SKM-1 treated with dmso at 0.1 percent for 144 hours (cell line): ENCODE measurements at regions not wholly inside any gene's neighbourhood (a gene's known extent, or its start where the extent isn't known, plus 50 kb on each side); places are given as distances from the start of the nearest gene placed in this dataset.
"Not testable (repeated sequence)": the region's sequence is repeated elsewhere in the genome, so short reads cannot be mapped to it uniquely, and the experiment has no call there.

Source experiments
- DNase-seq: peaks from one replicate; lab custom pipeline; 2025; ENCODE audit not compliant: unreplicated experiment; lab: John Stamatoyannopoulos, UW

DNA sequence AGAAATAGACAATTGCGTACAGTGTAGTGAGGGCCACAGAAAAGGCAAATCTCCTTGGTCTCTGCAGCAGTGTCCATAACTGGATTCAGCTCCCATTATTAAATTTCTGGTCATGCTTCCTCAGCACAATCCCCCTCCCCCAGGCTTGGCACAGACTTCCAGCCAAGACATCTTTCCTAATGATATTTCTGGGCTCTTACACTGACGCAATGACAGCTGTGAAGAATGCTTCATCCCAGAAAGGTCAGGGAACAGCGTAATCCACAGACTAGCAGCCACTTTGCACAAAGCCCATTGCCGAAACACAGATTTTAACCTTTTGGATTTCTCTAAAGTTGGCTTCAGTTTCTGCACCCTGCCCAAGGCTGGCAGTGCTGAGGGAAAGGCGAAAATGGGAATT lies 597.6 kb upstream of the CPEB2 start:
- no peak for DNase-seq

DNA sequence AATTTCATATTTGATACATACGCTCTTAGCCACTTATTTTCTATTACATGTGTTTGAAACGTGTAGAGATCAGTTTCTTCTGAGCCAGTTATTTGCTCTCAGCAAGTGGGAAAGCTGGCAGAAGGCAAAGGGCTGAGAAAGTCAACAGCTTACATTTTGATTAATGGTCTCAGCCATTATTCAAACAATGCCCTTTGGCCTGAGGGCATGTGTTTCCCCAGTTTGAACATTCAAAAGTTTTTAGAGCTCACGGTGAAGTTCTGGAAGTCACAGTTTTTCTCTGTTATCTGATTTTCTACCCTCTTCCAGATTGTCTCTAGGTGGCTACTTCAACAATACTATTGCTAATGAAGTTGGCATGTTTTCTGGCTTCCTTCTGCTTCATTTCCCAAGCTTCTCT lies 591.8 kb upstream of the CPEB2 start:
- no peak for DNase-seq

DNA sequence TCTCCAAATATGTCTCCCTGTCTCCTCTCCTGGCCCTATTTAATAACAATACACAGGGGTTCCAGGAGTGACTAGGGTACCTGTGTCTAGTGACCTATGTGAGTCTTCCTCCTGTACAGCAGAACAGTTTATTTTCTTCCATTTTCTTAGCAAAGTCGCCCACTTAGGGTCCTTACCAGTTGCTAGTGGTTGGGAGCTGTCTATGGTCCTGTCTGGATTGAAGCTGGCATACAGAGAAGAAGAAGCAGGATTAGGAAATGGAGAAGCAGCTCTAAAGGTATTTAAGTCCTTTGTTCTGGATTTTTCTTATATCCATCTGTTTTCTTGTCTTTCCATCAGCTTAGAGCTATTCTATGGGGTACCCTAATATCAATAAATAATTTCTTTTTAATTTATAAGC lies 587.1 kb upstream of the CPEB2 start:
- no peak for DNase-seq

DNA sequence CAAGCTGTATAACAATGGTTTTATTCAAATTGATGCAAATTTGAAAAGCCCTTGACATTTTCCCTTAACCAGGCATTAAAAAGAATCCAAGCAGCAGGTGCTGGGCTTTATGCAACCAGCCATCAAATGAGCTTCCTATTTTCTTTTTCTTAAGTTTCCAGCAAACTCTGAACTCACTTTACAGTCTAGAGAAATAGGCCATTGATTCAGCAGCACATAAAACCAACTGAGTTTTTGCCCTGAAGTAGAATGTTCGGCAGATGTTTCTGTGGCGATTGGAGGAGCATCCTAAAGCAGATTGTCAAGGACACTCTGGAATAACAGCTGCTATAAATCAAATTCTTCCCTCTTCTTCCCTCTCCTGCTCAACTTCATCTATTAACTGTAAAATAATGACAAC lies 582.8 kb upstream of the CPEB2 start:
- DNase-seq, result no peak

DNA sequence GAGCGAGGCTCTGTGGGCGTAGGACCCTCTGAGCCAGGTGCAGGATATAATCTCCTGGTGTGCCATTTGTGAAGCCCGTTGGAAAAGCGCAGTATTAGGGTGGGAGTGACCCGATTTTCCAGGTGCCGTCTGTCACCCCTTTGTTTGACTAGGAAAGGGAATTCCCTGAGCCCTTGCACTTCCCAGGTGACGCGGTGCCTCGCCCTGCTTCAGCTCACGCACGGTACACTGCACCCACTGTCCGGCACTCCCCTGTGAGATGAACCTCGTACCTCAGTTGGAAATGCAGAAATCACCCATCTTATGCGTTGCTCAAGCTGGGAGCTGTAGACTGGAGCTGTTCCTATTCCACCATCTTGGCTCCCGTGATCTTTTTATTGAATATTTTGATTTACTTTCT lies 576.0 kb upstream of the CPEB2 start:
- not testable (repeated sequence) for DNase-seq

DNA sequence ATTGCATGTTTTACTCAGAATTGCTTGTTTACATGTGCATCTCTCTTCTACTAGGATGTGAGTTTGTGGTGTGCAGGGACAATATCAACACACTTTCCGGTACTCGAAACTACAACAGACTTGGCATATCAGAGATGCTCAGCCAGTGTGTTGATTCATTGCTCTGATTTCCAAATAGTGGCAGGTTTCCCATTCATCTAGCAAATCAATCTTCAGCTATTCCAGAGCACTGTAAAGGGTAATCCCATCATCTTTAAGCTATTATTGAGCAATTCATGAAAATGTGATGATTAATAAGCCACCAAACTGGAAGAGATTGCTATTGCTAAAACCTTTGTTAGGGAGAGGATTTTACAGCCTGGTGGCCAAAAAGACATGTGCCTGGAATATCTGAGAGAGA lies 574.2 kb upstream of the CPEB2 start:
- DNase-seq, result no peak

DNA sequence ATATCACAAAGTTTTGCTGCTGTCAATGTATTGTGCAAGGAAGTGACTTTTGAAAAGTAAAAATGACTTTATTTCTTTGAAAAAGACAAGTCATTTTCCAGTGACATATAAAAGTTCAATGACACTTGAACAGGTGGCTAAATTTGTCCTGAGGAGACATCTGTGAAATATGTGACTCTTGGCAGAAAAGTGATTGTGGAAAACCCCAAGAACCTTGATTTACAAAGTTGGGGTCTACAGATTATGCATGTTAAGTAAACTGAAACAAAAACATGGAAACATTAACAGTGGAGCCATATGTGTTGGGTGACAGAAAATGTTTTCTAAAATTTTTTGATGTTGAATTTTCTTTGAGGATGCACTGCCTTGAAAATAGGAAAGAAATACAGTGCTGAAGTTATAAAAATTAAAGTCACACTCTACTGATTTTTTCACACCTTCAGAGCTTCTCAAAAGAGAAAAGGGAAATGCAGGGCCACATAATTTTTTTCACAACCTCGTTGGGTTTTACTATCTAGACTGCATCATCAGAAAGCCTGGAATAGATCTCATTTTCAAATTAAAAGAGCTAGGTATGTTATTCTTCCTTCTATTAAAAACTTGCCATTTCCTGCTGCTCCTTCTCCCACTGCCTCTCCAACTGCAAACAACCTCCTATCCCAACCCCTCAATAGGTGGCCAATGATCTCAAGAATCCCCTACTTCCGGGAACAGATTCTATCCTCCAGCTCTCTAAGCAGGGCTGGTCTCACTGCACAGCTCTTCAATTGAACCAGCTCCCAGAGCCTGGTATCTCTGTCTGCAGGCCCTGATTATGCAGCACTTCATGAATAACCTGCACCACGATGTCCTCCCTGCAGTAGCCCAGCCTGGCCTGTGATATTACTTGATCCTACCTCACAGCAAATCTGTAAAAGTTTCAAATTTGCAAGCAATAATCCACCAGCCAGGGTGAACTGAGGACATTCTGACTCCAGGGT lies 570.8 kb upstream of the CPEB2 start:
- no peak for DNase-seq

DNA sequence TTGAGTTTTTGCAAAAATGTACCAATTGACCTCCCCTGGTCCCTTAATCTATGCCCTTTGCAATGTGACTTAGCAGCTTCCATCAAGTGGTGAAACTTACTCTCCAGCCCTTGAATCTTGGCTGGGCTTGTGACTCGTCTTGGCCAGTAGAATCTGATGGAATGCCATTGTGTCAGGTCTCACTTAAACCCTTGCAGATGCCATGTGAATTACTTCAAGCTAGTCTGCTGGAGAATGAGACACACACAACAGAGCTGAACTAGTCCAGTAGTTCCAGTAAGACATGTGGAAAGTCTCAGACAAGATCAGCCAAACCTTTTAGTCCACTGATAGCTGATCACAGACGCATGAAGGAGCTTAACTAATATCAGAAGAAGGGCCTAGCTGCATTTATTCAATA lies 567.8 kb upstream of the CPEB2 start:
- no peak for DNase-seq

DNA sequence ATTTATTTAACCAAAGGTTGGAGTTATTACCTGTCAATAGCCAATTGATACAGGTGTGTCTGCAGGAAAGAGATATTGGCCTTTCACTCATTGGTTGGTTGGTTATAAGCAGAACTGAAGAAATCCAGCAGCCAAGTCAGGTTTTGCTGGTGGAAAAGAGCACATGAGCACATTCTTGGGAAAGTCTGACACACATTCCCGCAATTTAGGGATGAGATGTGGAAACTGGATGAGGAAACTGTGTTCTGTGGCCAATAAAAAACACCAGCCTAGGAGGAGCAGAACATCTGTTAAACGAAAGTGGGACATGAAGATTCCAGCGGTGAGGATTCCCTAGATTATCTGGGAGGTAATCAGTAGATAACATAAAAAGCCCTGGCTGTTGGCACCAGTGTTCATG lies 567.4 kb upstream of the CPEB2 start:
- DNase-seq, result no peak

DNA sequence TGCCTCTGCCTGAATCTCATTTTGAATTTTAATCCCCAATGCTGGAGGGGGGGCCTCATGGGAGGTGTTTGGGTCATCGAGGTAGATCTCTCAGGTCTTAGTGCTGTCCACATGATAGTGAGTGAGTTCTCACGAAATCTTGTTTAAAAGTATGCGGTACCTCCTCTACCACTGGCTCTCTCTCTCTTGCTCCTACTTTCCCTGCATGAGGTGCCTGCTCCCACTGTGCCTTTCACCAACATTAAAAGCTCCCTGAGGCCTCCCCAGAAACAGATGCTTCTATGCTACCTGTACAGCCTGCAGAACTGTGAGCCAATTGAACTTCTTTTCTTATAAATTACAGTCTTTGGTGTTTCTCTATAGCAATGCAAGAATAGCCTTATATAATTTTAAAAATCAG lies 560.7 kb upstream of the CPEB2 start:
- DNase-seq, result no peak

DNA sequence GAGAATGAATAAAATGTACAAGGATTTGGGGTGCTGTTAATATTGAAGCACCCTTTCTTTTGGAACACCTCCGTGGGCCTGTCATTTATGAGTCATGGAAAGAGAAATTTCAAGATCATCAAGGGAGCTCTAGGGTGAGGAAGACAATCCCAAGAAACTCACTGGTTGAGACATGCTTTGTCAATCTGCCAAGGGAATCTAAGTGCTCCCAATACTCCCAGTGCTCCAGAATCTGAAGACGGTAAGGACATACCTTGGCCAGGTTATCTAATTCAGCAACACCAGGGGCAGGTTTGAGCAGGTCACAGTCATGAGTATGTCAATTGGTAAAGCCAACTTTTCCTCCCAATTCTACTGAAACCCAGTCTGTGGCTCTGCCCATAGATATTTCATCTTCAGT lies 556.4 kb upstream of the CPEB2 start:
- no peak for DNase-seq

DNA sequence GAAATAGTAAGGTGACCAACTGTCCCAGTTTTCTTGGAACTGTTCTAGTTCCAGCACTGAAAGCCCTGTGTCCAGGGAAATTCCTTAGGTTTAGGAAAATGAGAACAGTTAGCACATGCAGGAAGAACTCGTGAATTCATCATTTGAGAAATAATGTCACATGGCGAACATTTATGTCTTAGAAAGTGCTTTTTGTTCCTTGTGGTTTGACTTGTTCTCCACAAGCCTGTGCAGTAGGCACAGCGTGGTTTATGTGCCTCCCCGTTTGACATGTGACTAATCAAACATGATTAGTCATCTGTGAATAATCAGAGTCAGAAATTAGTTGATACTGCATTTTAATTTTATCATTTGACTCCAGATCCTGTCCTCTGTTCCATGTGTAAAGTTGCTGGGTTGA lies 556.0 kb upstream of the CPEB2 start:
- DNase-seq, result no peak

DNA sequence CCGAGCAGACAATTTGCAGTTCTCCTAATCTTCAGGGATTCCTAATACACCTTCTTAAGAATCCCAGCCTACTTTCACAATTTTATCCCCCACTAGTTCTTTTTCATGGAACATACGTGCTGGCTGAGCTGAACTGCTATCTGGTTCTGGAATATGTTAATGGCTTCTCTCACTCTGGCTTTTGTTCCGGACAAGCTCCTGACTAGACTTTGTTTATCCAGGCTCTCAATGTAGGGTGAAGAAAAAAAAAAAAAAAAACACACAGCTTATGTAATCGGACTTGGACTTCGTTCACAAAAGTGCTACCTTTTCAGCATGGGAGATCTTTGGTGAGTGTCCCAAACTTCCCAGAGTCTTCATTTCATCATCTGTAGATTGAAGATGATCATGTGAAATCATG lies 555.4 kb upstream of the CPEB2 start:
- DNase-seq, result no peak

DNA sequence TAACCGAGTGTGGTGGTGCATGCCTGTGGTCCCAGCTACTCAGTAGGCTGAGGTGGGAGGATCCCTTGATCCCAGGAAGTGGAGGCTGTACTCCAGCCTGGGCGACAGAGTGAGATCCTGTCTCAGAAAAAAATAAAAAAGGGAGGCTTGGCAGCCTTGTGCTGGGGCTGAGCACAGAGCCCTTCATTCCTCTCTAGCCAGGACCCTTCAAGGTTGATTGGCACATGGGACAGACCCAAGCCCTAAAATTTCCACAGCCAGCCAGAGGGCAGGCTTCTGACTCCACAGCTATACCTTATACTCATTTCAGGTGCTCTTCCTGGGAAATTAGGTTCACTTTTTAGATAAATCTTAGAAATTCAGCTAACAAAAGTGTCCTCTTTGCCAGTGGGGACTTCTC lies 553.0 kb upstream of the CPEB2 start:
- DNase-seq, result no peak

DNA sequence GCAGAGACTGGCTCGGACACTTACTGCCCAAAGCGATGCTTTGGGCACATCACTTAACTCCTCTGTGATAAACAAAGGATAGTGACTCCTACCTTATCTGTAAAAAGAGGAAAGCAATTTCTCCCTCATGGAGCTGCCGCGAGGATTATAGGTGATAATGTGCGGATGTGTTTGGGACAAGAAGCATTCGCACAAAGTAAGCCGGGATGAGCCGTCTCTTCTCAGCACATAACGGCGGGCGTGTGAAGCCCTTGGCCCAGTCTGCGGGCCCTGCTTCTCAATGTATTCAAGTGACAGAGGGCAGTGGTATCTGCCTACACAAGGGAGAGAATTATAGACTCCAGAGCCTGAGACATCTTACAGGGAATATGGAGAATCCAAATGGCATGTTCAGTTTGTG lies 550.3 kb upstream of the CPEB2 start:
- DNase-seq, result no peak

DNA sequence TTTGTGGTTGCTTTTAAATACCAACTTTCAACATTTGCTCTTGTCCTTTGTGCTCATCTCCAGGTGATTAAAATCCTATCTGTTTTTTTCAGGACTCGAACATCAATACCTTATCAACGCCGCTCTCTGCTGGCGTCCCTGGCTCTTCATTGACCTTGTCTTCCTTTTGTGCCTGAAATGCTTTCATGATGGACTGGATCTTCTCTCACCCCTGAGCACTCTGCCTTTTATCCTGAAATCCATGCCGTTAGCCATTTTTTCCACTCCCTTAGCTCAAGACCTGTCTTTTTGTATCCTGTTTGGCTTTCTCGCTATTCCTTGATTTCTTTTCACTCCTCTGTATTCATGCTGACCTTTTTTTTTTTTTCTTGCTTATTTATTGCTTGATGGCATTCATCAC lies 549.5 kb upstream of the CPEB2 start:
- DNase-seq, result no peak

DNA sequence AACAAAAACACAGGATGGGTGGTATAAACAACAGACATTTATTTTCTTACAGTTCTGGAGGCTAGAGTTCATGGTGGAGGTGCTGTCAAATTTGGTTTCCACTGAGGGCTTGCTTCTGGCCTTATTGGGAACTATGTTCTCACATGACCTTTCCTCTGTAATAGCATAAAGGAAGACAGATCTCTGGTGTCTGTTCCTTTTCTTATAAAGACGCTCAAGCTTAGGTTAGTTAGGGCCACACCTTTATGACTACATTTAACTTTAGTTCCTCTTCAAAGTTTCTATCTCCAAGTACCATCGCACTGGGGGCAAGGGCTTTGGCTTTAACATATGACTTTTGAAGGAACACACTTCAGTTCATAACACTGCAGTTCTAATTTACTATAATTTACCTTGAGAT lies 543.8 kb upstream of the CPEB2 start:
- no peak for DNase-seq

DNA sequence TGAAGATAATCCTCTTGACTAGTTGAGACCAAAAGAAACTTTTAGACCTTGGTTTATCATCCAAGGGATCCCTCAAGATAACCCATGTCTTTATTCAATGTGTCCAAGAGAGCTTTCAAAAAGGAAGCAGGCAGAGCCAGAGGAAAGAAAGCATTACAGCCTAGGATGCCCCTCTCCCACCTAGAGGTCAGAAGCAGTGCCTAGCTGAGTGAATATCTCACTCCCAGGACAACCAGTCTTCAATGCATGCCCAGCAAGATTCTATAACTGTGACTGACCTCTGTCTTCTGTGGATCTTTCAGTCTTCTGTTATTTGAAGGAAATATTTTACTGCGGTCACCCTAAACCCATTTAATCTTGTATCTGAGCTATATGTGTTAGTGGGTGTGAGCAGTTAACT lies 537.2 kb upstream of the CPEB2 start:
- DNase-seq, result no peak

DNA sequence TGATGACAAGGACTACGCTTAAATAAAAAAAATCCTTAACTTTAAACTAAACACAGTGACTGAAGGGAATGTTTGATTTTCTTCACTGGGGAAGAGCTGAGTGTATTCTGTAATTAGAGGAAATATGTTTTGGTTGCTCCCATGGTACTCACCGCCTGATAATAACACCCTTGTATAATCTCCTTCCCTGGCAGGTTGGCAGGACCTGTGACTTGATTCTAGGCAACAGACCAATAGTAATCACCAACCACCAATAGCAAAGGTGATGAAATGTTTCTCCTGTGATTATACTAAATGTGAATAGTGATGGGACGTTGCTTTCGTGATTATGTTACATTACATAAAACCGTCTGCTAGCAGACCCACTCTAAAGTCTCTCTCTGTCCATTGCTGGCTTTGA lies 536.8 kb upstream of the CPEB2 start:
- no peak for DNase-seq

DNA sequence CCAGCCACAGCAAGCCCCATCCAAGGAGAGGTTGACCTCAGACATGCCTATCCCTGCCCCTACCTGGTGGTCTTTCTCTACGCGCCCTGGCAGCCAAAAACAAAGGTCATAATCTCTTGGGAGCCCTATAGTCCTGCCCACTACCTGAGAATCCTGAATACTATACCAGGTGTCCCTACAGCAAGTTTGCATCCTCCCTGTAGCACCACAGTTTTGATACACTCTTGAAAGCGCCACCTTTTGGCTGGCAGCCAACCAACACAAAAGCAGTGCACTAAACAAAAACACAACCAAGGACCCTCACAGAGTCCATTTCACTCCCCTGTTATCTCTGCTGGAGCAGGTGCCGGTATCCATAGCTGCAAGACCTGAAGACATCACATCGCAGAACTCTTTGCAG lies 523.8 kb upstream of the CPEB2 start:
- DNase-seq, result no peak

DNA sequence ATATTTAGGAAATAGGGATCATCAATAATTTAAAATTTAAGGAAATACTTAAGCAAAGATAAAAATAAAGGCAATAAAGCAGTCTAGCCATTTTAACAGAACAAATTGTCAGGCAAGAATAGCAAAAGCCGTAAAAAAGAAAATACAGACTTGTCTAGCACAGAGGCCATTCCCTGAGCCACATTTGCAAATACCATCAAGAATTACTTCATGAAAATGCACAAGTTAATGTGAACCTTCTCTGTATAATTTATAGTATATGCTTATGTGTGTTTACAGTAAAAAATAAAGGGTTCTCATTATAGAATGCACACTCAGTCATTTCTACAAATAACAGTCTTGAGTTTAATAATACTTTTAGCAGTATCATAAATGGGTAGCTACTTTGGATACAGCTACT lies 505.9 kb upstream of the CPEB2 start:
- no peak for DNase-seq

DNA sequence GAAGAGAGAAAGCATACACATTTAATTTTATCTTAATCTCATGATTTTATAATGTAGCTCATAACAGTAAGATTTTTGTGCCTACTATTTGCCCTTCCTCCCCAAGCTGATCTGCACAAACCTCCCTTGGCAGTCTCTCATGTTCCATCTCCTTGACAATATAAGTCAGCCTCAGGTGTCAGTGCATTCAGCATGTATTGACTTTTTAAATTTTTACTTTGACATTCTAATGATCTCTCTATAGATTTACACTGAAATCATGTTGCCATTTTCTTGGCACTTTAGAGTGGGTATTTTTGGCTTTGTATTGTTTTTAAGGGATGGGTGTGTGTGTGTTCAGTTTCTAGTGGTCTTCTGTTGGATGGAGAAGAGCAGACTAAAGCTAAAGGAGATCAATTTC lies 505.3 kb upstream of the CPEB2 start:
- no peak for DNase-seq

DNA sequence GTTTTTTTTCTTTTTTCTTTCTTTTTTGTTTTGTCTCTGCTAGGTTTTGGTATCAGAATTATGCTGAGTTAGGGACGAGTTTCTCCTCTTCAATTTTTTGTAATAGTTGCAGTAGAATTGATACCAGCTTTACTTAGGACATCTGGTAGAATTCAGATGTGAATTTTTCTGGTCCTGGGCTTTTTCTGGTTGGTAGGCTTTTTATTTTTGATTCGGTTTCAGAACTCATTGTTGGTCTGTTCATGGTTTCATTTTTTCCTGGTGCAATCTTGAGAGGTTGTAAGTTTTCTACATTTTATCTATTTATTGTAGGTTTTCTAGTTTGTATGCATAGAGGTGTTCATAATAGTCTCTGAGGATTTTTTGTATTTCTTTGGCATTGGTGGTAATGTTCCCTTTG lies 498.1 kb upstream of the CPEB2 start:
- DNase-seq, result no peak
